ENCODE measurements at regions not wholly inside any gene's neighbourhood (a gene's known extent, or its start where the extent isn't known, plus 50 kb on each side); places are given as distances from the start of the nearest gene placed in this dataset.

GRCh38 chr2:187177253-187177652 is 270.8 kb downstream of the CALCRL start:
- DNase-seq: no peak
- no peaks in the 10 kb centered on the region for H3K4me1 Mint-ChIP-seq
- H3K36me3 Mint-ChIP-seq (ENCODE audit: low read depth): no peaks in the 10 kb centered on the region
- H3K9me3 Mint-ChIP-seq: no peaks in the 10 kb centered on the region
- H3K27me3 Mint-ChIP-seq: no peaks in the 10 kb centered on the region
- no peak overlapping the region for H3K27ac Mint-ChIP-seq
- no peak overlapping the region for H3K4me3 Mint-ChIP-seq
- ATAC-seq: no peak

GRCh38 chr2:187174582-187174981 is 273.5 kb downstream of the CALCRL start:
- Mint-ChIP-seq H3K4me3 (no peak overlapping the region), H3K9me3 (no peaks in the 10 kb centered on the region), H3K27ac (no peak overlapping the region), H3K27me3 (no peaks in the 10 kb centered on the region), H3K4me1 (peaks cover 3% of the 10 kb centered on the region), H3K36me3 (ENCODE audit: low read depth) (no peaks in the 10 kb centered on the region)
- ATAC-seq (no peak), DNase-seq (no peak)

GRCh38 chr2:187171318-187171717 is 276.7 kb downstream of the CALCRL start:
- H3K9me3 Mint-ChIP-seq: no peaks in the 10 kb centered on the region
- no peaks in the 10 kb centered on the region for H3K36me3 Mint-ChIP-seq (ENCODE audit: low read depth)
- no peak for ATAC-seq
- H3K4me1 Mint-ChIP-seq: peaks cover 3% of the 10 kb centered on the region
- no peak for DNase-seq
- no peaks in the 10 kb centered on the region for H3K27me3 Mint-ChIP-seq
- no peak overlapping the region for H3K4me3 Mint-ChIP-seq
- no peak overlapping the region for H3K27ac Mint-ChIP-seq

GRCh38 chr2:187169864-187170263 is 278.2 kb downstream of the CALCRL start:
- peaks cover 3% of the 10 kb centered on the region for H3K4me1 Mint-ChIP-seq
- H3K9me3 Mint-ChIP-seq: no peaks in the 10 kb centered on the region
- H3K4me3 Mint-ChIP-seq: no peak overlapping the region
- no peaks in the 10 kb centered on the region for H3K36me3 Mint-ChIP-seq (ENCODE audit: low read depth)
- H3K27me3 Mint-ChIP-seq: no peaks in the 10 kb centered on the region
- ATAC-seq (no peak), DNase-seq (no peak)
- H3K27ac Mint-ChIP-seq: no peak overlapping the region

- no peak for DNase-seq
- H3K9me3 Mint-ChIP-seq: no peaks in the 10 kb centered on the region
- H3K27ac Mint-ChIP-seq: no peak overlapping the region
- H3K4me3 Mint-ChIP-seq: no peak overlapping the region
- H3K4me1 Mint-ChIP-seq: peaks cover 3% of the 10 kb centered on the region
- no peaks in the 10 kb centered on the region for H3K36me3 Mint-ChIP-seq (ENCODE audit: low read depth)
- no peaks in the 10 kb centered on the region for H3K27me3 Mint-ChIP-seq
- ATAC-seq: no peak
Measured at GRCh38 chr2:187168720-187169713, 279.0 kb downstream of the CALCRL start.

GRCh38 chr2:187167491-187167890 is 280.6 kb downstream of the CALCRL start:
- ATAC-seq (no peak), DNase-seq (no peak)
- H3K27me3 Mint-ChIP-seq: no peaks in the 10 kb centered on the region
- no peak overlapping the region for H3K27ac Mint-ChIP-seq
- no peaks in the 10 kb centered on the region for H3K36me3 Mint-ChIP-seq (ENCODE audit: low read depth)
- H3K9me3 Mint-ChIP-seq: no peaks in the 10 kb centered on the region
- no peak overlapping the region for H3K4me3 Mint-ChIP-seq
- peaks cover 3% of the 10 kb centered on the region for H3K4me1 Mint-ChIP-seq

- Mint-ChIP-seq H3K36me3 (ENCODE audit: low read depth) (no peaks in the 10 kb centered on the region), H3K4me3 (no peak overlapping the region), H3K27ac (no peak overlapping the region), H3K4me1 (peaks cover 3% of the 10 kb centered on the region), H3K9me3 (no peaks in the 10 kb centered on the region), H3K27me3 (no peaks in the 10 kb centered on the region)
- ATAC-seq (no peak), DNase-seq (no peak)
Measured at GRCh38 chr2:187165936-187166610, 282.0 kb downstream of the CALCRL start.

GRCh38 chr2:187158452-187158851 is 289.6 kb downstream of the CALCRL start:
- Mint-ChIP-seq H3K27ac (no peak overlapping the region), H3K4me3 (no peak overlapping the region), H3K27me3 (no peaks in the 10 kb centered on the region), H3K36me3 (ENCODE audit: low read depth) (no peaks in the 10 kb centered on the region), H3K9me3 (peaks cover 7% of the 10 kb centered on the region), H3K4me1 (no peaks in the 10 kb centered on the region)
- DNase-seq (no peak), ATAC-seq (no peak)

GRCh38 chr2:187157046-187157445 is 291.0 kb downstream of the CALCRL start:
- peaks cover 7% of the 10 kb centered on the region for H3K9me3 Mint-ChIP-seq
- no peaks in the 10 kb centered on the region for H3K36me3 Mint-ChIP-seq (ENCODE audit: low read depth)
- no peak overlapping the region for H3K27ac Mint-ChIP-seq
- no peaks in the 10 kb centered on the region for H3K27me3 Mint-ChIP-seq
- ATAC-seq: no peak
- no peaks in the 10 kb centered on the region for H3K4me1 Mint-ChIP-seq
- H3K4me3 Mint-ChIP-seq: no peak overlapping the region
- no peak for DNase-seq

GRCh38 chr2:187155476-187155875 is 292.6 kb downstream of the CALCRL start:
- no peak overlapping the region for H3K27ac Mint-ChIP-seq
- no peaks in the 10 kb centered on the region for H3K4me1 Mint-ChIP-seq
- H3K9me3 Mint-ChIP-seq: peaks cover 7% of the 10 kb centered on the region
- no peak overlapping the region for H3K4me3 Mint-ChIP-seq
- no peaks in the 10 kb centered on the region for H3K27me3 Mint-ChIP-seq
- H3K36me3 Mint-ChIP-seq (ENCODE audit: low read depth): no peaks in the 10 kb centered on the region
- no peak for DNase-seq
- ATAC-seq: no peak

- no peaks in the 10 kb centered on the region for H3K27me3 Mint-ChIP-seq
- no peak overlapping the region for H3K27ac Mint-ChIP-seq
- DNase-seq: no peak
- no peak for ATAC-seq
- H3K9me3 Mint-ChIP-seq: peaks cover 10% of the 10 kb centered on the region
- no peak overlapping the region for H3K4me3 Mint-ChIP-seq
- H3K36me3 Mint-ChIP-seq (ENCODE audit: low read depth): no peaks in the 10 kb centered on the region
- H3K4me1 Mint-ChIP-seq: no peaks in the 10 kb centered on the region
Measured at GRCh38 chr2:187150670-187151069, 297.4 kb downstream of the CALCRL start.

GRCh38 chr2:187148059-187148714 is 299.2 kb upstream of the ZSWIM2 start:
- no peak overlapping the region for H3K4me3 Mint-ChIP-seq
- ATAC-seq: no peak
- no peaks in the 10 kb centered on the region for H3K36me3 Mint-ChIP-seq (ENCODE audit: low read depth)

GRCh38 chr2:187143537-187143936 is 294.6 kb upstream of the ZSWIM2 start:
- Mint-ChIP-seq H3K9me3 (peaks cover 14% of the 10 kb centered on the region), H3K27ac (no peak overlapping the region), H3K36me3 (ENCODE audit: low read depth) (no peaks in the 10 kb centered on the region), H3K27me3 (no peaks in the 10 kb centered on the region), H3K4me1 (no peaks in the 10 kb centered on the region), H3K4me3 (no peak overlapping the region)
- ATAC-seq (no peak), DNase-seq (no peak)

More at GRCh38 chr2:187148059-187148714, 299.2 kb upstream of the ZSWIM2 start:
- peaks cover 10% of the 10 kb centered on the region for H3K9me3 Mint-ChIP-seq
- no peaks in the 10 kb centered on the region for H3K4me1 Mint-ChIP-seq
- DNase-seq: no peak
- H3K27ac Mint-ChIP-seq: no peak overlapping the region
- H3K27me3 Mint-ChIP-seq: no peaks in the 10 kb centered on the region

- H3K36me3 Mint-ChIP-seq (ENCODE audit: low read depth): no peaks in the 10 kb centered on the region
- H3K27me3 Mint-ChIP-seq: no peaks in the 10 kb centered on the region
- no peak overlapping the region for H3K4me3 Mint-ChIP-seq
- no peaks in the 10 kb centered on the region for H3K4me1 Mint-ChIP-seq
- H3K27ac Mint-ChIP-seq: no peak overlapping the region
- ATAC-seq (no peak), DNase-seq (no peak)
- peaks cover 6% of the 10 kb centered on the region for H3K9me3 Mint-ChIP-seq
Measured at GRCh38 chr2:187139469-187139868, 290.5 kb upstream of the ZSWIM2 start.

- Mint-ChIP-seq H3K27ac (no peak overlapping the region), H3K36me3 (ENCODE audit: low read depth) (no peaks in the 10 kb centered on the region), H3K27me3 (no peaks in the 10 kb centered on the region), H3K9me3 (peaks cover 4% of the 10 kb centered on the region), H3K4me3 (no peak overlapping the region), H3K4me1 (no peaks in the 10 kb centered on the region)
- ATAC-seq (no peak), DNase-seq (no peak)
Measured at GRCh38 chr2:187138265-187138664, 289.3 kb upstream of the ZSWIM2 start.

Measured in activated naive CD8-positive, alpha-beta T cell treated with anti-CD3 and anti-CD28 coated beads, Interleukin-2, amount 50 U/mL, for 24 hours (primary cell).